ENCODE measurements at regions not wholly inside any gene's neighbourhood (a gene's known extent, or its start where the extent isn't known, plus 50 kb on each side); places are given as distances from the start of the nearest gene placed in this dataset.

- DNase-seq (ENCODE audit: low spot score), result no peak
- no peak for TF ChIP-seq CTCF (IDR thresholded peaks at IDR 0.05; ENCODE audit: borderline replicate concordance, control extremely low read depth, extremely low read depth, insufficient read depth, missing control alignments)
- in situ Hi-C loops (cut with MboI; ENCODE audit: low sequenced_read_pairs, unreplicated experiment), result no loop called here
These were observed 130.1 kb upstream of the COPS8 start for GRCh38 chr2:236955521-236956030.

- no peak for TF ChIP-seq CTCF (IDR thresholded peaks at IDR 0.05; ENCODE audit: borderline replicate concordance, control extremely low read depth, extremely low read depth, insufficient read depth, missing control alignments)
- DNase-seq (ENCODE audit: low spot score), result no peak
- in situ Hi-C loops (cut with MboI; ENCODE audit: low sequenced_read_pairs, unreplicated experiment), result no loop called here
These were observed 129.6 kb upstream of the COPS8 start for GRCh38 chr2:236956031-236956618.

- in situ Hi-C loops (cut with MboI; ENCODE audit: low sequenced_read_pairs, unreplicated experiment), result no loop called here
- TF ChIP-seq CTCF (IDR thresholded peaks at IDR 0.05; ENCODE audit: borderline replicate concordance, control extremely low read depth, extremely low read depth, insufficient read depth, missing control alignments), result no peak
- no peak for DNase-seq (ENCODE audit: low spot score)
These were observed 129.0 kb upstream of the COPS8 start for GRCh38 chr2:236956641-236957040.

- in situ Hi-C loops (cut with MboI; ENCODE audit: low sequenced_read_pairs, unreplicated experiment), result no loop called here
- DNase-seq (ENCODE audit: low spot score), result no peak
- no peak for TF ChIP-seq CTCF (IDR thresholded peaks at IDR 0.05; ENCODE audit: borderline replicate concordance, control extremely low read depth, extremely low read depth, insufficient read depth, missing control alignments)
These were observed 126.7 kb upstream of the COPS8 start for GRCh38 chr2:236959036-236959435.

- no peak for TF ChIP-seq CTCF (IDR thresholded peaks at IDR 0.05; ENCODE audit: borderline replicate concordance, control extremely low read depth, extremely low read depth, insufficient read depth, missing control alignments)
- DNase-seq (ENCODE audit: low spot score), result no peak
- in situ Hi-C loops (cut with MboI; ENCODE audit: low sequenced_read_pairs, unreplicated experiment), result no loop called here
These were observed 125.8 kb upstream of the COPS8 start for GRCh38 chr2:236959876-236960275.

GRCh38 chr2:236960531-236960930 lies 125.2 kb upstream of the COPS8 start:
- in situ Hi-C loops (cut with MboI; ENCODE audit: low sequenced_read_pairs, unreplicated experiment), result no loop called here
- no peak for TF ChIP-seq CTCF (IDR thresholded peaks at IDR 0.05; ENCODE audit: borderline replicate concordance, control extremely low read depth, extremely low read depth, insufficient read depth, missing control alignments)
- DNase-seq (ENCODE audit: low spot score), result no peak

Data from GM13976 (cell line).